Midbrain (tissue), 1 donor: ENCODE measurements at regions not wholly inside any gene's neighbourhood (a gene's known extent, or its start where the extent isn't known, plus 50 kb on each side); places are given as distances from the start of the nearest gene placed in this dataset.

Experiments
- DNase-seq: peaks from one replicate; lab custom pipeline; 2025; lab: John Stamatoyannopoulos, UW

- no peak for DNase-seq
Measured at GRCh38 chr10:61188101-61188500, 244.1 kb upstream of the RHOBTB1 start.

GRCh38 chr10:61187601-61188000, 243.6 kb upstream of the RHOBTB1 start:
- DNase-seq, result no peak

- DNase-seq, result no peak
Measured at GRCh38 chr10:61186408-61186807, 242.4 kb upstream of the RHOBTB1 start.

- DNase-seq, result no peak
Measured at GRCh38 chr10:61184429-61184828, 240.4 kb upstream of the RHOBTB1 start.

- DNase-seq, result no peak
Measured at GRCh38 chr10:61183967-61184366, 240.0 kb upstream of the RHOBTB1 start.

- DNase-seq, result no peak
Measured at GRCh38 chr10:61181832-61182231, 237.8 kb upstream of the RHOBTB1 start.

- no peak for DNase-seq
Measured at GRCh38 chr10:61179771-61180170, 235.8 kb upstream of the RHOBTB1 start.

GRCh38 chr10:61176424-61176823, 232.4 kb upstream of the RHOBTB1 start:
- DNase-seq, result no peak

GRCh38 chr10:61175316-61175715, 231.3 kb upstream of the RHOBTB1 start:
- no peak for DNase-seq

- no peak for DNase-seq
Measured at GRCh38 chr10:61173450-61173849, 229.5 kb upstream of the RHOBTB1 start.

- DNase-seq, result no peak
Measured at GRCh38 chr10:61172182-61172926, 228.4 kb upstream of the RHOBTB1 start.

GRCh38 chr10:61170594-61170993, 226.6 kb upstream of the RHOBTB1 start:
- no peak for DNase-seq

- no peak for DNase-seq
Measured at GRCh38 chr10:61169294-61169693, 225.3 kb upstream of the RHOBTB1 start.

GRCh38 chr10:61166489-61166888, 222.5 kb upstream of the RHOBTB1 start:
- DNase-seq, result no peak

GRCh38 chr10:61166065-61166464, 222.1 kb upstream of the RHOBTB1 start:
- no peak for DNase-seq

GRCh38 chr10:61164458-61165160, 220.6 kb upstream of the RHOBTB1 start:
- DNase-seq, result no peak

GRCh38 chr10:61163403-61163802, 219.4 kb upstream of the RHOBTB1 start:
- no peak for DNase-seq

GRCh38 chr10:61160253-61160652, 216.3 kb upstream of the RHOBTB1 start:
- no peak for DNase-seq

- DNase-seq, result no peak
Measured at GRCh38 chr10:61159253-61159652, 215.3 kb upstream of the RHOBTB1 start.

GRCh38 chr10:61157182-61157581, 213.2 kb upstream of the RHOBTB1 start:
- no peak for DNase-seq

- no peak for DNase-seq
Measured at GRCh38 chr10:61153771-61154170, 209.8 kb upstream of the RHOBTB1 start.

- DNase-seq, result no peak
Measured at GRCh38 chr10:61151059-61151458, 207.1 kb upstream of the RHOBTB1 start.

GRCh38 chr10:61148451-61148850, 204.5 kb upstream of the RHOBTB1 start:
- no peak for DNase-seq

- DNase-seq, result no peak
Measured at GRCh38 chr10:61142987-61143386, 199.0 kb upstream of the RHOBTB1 start.
